HG03575 (cell line): ENCODE measurements at regions not wholly inside any gene's neighbourhood (a gene's known extent, or its start where the extent isn't known, plus 50 kb on each side); places are given as distances from the start of the nearest gene placed in this dataset.
"Not testable (repeated sequence)": the region's sequence is repeated elsewhere in the genome, so short reads cannot be mapped to it uniquely, and the experiment has no call there.

Source experiments
- ATAC-seq: cut with Tn5 transposase; IDR thresholded peaks from one replicate; pipeline ENCODE4 v1.9.1; 2021; ENCODE audit not compliant: unreplicated experiment, insufficient number of reproducible peaks, low FRiP score; ENCODE audit errors: extremely low read depth

DNA sequence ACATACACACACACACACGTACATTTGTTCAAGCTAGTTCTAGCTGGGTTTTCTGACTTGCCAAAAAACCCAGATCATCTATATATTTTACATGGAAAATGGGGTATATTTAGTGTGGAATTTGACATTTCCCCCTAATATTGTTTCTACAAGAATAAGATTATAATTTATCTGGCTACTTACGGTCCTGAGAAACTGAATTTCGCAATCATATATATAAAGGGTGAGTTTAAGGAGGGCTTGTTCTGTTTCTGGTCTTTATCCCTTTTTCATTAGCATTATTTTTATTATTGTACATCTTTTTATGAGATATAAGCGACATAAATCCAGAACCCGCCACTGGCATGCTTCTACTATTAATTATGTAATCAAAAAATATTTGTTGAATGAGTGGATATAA lies 528.9 kb downstream of the TMX3 start:
- ATAC-seq: no peak

DNA sequence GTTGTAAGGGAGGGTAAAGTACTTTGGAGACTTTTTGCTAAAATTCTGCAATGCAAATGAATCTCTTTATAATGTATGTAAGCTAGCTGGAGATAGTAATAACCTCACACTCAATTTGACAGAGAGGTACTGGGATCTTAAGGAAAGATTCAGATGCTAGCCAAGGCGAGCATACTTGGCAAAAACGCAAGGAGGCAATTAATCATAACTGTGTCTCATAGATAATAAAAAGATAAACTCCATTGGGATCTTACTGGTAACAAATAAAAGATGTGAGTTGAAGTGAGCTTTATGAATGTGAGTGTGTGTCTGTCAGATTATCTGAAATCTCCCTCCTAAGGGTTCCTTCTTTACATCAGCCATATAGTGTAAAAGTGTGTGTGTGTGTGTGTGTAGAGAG lies 533.0 kb downstream of the TMX3 start:
- no peak for ATAC-seq

DNA sequence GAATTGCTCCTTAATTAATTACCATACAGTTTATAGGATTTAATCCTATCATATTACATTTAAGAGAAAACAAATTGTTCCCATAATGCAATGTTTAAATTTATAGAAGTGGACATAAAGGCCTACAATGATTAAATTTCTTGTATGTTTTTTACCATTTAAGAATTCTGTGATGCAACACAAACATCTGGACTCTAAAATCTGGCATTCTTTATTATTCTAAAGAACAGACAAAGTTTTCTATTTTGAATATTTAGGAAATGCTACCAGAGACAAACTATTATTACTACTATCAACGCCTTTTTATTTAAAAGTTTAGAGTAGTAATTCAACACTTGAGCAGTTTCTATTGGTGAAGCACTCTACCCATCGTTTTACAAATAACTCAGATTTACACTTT lies 535.1 kb downstream of the TMX3 start:
- ATAC-seq: no peak

DNA sequence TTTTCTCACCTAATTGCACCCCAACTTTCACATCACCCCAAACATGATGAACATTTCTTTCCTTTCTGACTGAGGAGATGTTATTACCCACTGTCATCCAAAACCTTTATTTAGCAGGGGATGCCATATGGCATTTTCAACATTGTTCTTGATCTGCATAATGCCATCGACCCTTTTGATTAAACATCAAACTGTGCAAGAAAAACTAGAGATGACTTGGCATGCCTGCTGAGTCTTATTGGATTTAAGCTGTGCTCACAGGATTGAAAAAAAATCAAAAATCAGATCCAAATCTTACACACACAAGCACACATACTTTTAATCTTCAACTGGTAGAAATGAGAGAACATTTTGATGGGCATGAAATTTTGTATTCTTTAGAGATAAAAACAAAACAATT lies 536.0 kb downstream of the TMX3 start:
- ATAC-seq: no peak

DNA sequence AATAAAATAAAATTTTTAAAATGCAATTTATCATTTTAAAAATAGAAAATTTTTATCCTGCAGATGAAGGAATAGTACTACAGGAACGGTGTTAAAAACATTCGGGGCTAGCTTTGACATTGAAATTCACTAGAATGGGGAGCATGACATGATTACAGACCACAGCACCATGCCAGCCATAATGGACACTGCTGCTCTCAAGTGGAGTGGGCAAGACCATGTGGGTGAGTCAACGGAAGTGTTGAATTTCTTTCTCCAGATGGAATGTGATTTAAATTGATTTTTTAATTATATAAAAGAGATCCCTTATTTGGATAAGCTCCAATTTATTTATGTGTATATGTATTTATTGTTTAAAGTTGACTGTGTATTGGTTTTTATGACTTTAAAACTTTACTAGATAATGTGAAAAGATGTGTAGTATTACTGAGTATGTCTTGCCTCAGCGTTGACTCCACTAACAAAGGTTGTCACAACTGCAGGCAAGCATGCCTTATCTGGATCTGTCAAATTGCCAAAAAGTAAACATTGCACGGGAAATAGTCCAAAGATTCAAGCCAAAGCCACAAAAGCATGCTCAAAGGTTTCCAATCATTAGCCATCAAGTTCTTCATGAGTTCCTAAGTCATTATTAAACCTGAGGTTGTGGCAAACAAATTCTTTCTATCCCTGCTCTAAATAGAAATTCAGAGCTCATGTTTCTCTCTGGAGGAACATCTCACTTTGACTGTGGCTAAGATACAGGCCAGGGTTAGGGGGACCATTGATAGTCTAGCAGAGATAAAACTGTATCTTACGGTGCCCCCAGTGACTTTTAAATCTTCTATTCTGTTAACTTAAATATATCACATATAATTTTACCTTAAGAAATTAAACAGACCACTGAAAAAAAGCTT lies 536.9 kb downstream of the TMX3 start:
- ATAC-seq: no peak

DNA sequence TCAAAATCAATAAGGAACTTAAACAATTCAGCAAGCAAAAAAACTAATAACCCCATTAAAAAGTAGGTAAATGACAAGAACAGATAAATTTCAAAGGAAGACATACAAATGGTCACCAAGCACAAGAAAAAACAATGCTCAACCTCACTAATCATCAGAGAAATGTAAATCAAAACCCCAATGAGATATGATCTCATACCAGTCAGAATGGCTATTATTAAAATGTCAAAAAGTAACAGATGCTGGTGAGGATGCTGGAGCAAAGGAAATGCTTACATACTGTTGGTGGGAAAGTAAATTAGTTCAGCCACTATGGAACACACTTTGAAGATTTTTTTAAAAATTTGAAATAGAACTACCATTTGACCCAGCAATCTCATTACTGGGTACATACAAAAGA lies 538.0 kb downstream of the TMX3 start:
- ATAC-seq: no peak

DNA sequence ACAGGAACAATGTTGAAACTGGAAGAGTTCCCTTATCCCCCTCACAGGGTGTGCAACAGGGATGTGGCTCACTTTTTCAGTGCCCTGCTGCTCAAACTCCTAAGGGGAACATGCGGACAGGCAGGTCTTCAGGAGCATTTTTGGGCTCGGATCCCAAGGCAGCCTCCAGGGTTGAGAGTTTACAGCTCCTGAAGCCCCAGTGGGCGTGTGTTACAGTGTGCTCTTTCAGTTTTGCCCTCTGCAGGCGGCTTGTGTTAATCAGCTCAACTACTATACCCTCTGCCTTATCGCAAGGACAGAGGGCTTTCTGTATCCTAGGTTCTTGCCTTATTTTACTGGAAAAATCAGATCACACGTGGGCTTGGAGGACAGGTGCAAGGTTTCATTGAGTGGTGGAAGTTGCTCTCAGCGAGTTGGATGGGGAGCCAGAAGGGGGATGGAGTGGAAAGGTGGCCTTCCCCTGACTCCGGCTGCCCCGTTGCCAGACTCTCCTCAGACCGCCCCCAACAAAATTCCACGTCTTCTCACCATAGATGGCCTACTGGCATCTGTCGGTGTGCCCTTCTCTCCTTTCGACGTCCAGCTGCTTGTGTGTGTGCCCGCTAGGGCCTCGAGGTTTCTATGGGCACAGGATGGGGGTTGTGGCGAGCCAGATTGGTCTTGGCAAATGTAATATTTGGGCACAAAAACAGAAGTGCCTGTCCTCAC lies 541.9 kb downstream of the TMX3 start:
- no peak for ATAC-seq

DNA sequence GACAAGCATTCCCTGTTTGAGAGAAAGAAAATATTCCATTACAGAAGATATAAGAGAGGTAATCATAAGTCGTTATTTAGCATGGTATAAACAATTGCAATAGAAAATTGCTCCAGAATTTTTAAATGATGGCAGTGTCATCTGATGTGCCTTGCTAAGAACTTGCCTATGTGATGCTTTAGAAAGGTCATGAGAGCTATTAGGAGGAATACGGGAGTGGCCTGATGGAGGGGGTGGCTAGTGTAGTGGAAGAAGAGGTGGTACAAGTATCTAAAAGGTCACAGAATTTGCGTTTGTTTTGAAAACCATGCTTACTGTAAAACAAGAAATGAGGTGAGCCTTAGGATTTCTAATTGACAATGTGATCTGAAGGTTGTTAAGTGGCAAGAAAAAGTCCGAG lies 550.0 kb downstream of the TMX3 start:
- no peak for ATAC-seq

DNA sequence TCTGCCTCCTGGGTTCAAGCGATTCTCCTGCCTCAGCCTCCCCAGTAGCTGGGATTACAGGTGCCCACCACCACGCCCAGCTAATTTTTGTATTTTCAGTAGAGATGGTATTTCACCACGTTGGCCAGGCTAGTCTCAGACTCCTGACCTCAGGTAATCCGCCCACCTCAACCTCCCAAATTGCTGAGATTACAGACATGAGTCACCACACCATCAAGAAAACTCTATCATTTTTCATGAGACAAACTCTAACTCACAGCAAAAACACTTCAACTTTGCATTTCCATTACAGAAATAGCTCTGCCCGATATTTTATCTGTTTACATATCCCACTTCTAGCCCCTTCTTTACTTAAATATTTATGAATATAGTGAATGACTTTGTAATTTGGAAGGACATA lies 561.1 kb downstream of the TMX3 start:
- ATAC-seq: not testable (repeated sequence)

DNA sequence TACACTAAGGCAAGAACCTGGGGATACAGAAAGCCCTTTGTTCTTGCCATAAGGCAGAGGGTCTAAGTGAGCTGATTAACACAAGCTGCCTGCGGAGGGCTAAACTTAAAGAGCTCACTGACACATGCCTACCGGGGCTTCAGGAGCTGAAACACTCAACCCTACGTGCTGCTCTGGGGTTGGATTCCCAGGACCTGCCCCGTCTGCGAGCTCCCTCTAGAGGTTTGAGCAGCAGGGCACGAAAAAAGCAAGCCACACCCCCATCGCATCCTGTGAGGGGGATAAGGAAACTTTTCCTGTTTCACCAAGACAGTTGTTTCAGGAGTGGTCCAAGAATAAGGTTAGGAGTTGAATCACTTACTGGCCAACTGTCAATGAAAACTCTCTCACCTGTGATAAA lies 562.1 kb downstream of the TMX3 start:
- ATAC-seq: no peak

DNA sequence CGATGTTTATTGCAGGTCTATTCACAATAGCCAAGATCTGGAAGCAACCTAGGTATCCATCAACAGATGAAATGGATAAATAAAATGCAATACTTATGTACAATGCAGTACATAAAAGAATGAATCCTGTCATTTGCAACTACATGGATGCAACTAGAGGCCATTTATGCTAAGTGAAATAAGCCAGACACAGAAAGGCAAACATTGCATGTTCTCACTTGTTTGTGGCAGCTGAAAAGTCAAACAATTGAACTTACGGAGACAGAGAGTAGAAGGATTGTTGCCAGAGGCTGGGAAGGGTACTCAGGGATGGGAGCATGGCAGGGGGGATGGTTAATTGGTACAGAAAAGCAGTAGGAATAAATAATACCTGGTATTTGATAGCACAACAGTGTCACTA lies 563.9 kb downstream of the TMX3 start:
- ATAC-seq: no peak

DNA sequence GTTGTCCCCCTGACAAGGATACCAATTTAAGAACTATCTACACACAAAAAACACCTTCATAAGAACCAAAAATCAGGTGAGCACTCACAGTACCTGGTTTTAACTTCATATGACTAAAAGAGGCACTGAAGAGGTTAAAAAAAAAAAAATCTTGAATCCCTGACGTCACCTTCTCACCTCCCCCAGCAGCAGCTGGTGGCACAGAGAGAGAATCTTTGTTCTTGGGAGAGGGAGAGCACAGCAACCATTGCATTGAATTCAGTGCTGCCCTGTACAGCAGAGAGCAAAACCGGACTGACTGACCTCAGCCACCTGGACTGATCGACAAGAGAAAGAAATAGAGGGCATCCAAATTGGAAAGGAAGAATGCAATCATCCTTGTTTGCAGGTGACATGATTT lies 566.0 kb downstream of the TMX3 start:
- no peak for ATAC-seq

DNA sequence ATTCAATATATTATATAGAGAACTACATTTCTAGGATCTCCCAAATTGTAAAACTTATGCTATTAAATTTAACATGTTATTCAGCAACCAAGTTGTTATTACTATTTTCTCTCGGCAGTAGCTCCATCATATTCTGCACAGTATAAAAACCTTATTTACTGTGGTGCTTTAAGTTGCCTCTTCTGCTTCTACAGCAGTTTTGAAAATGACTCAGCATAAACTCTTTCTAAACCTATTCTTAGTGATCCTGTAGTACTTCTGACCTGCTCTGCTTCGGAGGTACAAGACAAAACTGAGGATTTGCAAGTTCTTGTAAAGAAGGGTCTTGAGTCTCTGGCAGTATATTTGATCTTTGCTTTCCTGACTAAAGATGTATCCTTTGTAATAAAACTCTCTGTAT lies 567.2 kb downstream of the TMX3 start:
- ATAC-seq: no peak

DNA sequence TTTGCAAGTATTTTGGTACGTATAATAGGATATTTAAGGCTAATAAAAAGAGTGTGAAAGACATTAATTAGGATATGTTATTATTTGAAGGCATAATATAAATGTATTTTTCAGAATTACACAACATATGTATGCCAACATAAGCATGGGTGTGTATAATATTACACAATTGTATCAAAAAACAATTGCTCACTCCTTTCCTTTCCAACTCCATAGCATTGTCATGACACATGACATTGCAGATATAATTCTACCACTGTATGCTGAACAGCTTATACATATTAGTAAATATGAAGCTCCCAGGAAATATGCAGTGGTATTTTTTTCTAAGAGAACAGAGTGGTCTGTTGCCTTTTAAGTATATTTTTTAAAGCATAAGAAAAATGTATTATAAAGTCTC lies 593.1 kb downstream of the TMX3 start:
- no peak for ATAC-seq

DNA sequence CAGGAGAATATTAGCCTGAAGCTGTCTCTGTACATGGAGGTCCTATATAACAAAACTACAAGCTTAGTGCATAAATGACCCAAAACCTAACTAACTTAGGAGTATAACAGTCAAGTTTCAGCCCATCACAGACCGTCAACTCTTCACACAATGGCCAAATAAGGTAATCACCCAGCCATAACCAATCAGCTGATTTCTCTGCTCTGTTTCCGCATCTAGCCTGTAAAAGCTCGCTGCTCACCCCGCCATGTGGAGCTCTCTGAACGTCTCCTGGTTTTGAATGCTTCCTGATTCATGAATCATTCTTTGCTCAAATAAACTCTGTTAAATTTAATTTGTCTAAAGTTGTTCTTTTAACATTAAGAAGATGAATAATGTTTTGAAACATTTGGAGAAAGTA lies 593.6 kb downstream of the TMX3 start:
- no peak for ATAC-seq

DNA sequence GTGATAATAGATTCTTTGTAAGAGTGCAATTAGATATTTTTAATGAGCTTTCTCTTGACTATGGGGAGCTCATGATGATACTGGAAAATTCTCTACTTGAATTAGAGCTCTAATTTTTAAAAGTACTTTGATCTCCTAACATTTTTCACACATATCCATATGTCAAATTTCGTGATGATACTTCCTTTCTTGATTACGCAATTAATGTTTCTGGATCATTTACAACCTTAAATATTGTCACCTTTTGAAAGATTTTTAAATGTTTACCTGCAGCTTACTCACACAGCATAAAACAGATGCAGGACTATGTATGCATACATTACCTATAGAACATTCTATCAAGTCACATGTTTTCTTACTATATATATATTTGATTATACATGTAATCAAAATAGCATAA lies 598.5 kb upstream of the DSEL start:
- ATAC-seq: no peak

DNA sequence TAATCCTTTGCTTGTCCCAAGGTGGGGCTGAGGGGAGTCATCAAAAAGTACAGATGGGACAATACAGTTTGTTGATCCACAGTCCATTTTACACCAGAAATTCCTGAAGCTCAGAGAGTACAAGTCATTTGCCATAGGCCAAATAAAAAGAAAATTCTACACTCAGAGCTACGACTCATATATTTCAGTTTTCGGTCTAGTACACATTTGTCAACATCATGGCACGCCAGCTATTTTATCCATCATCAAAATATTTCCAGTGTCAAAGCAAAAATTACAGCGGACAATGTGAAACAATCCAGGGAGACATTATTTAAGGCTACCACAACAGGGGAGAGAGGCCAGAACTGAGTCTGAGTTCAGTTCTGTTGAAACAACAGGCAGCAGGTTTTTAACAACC lies 587.5 kb upstream of the DSEL start:
- ATAC-seq: no peak

DNA sequence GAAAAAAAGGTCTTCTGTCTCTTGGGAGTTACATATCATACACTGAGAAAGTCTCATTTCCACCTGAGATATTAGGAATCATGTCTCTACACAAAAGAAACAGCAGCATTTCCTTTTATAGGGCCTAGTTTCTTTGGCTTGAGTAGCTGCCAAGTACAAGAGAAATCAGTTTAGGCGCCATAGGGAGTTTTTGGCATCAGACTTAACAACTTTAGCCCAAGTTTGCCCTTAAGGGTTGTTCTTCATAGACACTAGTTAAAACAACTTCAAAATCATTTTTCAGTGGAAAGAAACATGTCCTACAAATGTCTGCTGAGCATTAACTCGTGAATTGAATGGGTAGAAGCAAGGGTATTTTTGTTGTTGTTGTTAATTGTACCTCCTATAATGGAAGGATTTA lies 587.0 kb upstream of the DSEL start:
- no peak for ATAC-seq

DNA sequence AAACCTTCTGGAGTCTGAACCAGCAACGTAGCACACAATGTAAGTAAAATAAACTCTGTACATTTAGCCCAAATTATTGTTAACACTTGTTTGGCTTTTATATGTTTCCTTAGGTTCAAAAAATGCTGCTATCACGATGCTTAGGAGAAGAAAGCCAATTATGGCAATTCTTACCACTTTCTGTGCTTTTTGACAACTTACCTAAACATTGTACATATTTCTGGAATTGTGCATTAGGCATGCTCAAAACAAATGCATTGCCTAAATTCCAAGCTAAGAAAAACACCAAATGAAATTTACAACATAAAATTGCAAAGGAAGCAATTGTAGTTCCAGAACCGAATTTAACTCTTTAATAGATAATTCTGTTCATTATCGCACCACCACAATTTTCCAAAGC lies 585.6 kb upstream of the DSEL start:
- no peak for ATAC-seq

DNA sequence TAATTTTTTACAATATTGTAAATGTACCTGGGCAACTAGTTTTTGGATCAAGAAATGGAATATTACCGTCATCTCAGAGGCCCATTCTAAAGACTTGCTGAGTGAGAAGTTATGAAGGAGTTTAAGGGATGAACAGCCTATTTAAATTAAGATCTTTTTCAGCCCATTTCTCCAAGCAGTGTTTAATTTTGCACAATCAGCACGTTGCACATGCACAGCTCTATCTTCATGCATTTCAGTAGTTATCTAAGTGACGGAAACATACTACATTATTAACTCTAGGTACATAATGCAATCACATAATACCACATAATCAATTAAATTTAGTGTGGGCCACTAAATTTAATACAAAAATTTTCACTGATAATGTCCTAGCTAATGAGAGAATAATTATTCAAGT lies 582.1 kb upstream of the DSEL start:
- ATAC-seq: no peak

DNA sequence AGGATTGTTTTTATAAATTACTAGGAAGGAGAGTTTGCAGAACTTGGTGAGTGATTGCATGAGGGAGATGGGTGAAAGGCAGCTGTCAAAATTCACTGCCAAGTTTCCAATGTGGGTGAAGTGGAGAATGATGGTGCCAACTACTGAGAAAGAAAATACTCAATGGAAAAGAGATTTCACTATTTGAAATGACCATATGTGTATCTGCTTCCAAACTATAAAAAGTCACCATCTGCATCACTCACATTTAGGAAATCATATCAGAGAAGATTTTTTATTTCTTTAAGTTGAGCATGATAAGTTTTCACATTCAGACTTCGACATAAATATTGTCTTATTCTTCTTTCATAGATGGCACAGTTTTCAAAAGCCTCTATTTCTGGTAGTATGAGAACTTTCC lies 570.0 kb upstream of the DSEL start:
- no peak for ATAC-seq
